Panc1 (cell line): ENCODE measurements at regions not wholly inside any gene's neighbourhood (a gene's known extent, or its start where the extent isn't known, plus 50 kb on each side); places are given as distances from the start of the nearest gene placed in this dataset.

ENCODE experiments used
- ATAC-seq: fragments of 200-7000 bp; cut with Tn5 transposase; 2 replicates; pipeline ENCODE4 v1.9.1; 2020; ENCODE audit warnings: mild to moderate bottlenecking, moderate library complexity
- BruUV-seq: library from RNA; stranded (reverse); fragments of 400-500 nt; replicated peaks from 2 replicates; lab custom pipeline; 2021; lab: Mats Ljungman, UMichigan
- CTCF ChIA-PET: fragments of 300-600 bp; sonication (Branson Sonifier 250); formaldehyde crosslinking; loops from one replicate; lab custom pipeline; 2022; ENCODE audit warnings: antibody characterized with exemption; lab: Charles Lee
- POLR2A ChIA-PET: fragments of 300-600 bp; sonication (Branson Sonifier 250); formaldehyde crosslinking; loops from one replicate; lab custom pipeline; 2022; ENCODE audit warnings: antibody characterized with exemption; lab: Charles Lee
- DNase-seq: peaks from one replicate; pipeline ENCODE4 v3.0.0-alpha.2; 2010; ENCODE audit warnings: low read depth, low spot score
- H3K27ac ChIP-seq: 2 replicates; pipeline ENCODE4 v1.5.1; 2011; ENCODE audit warnings: mild to moderate bottlenecking, low read length, inconsistent platforms
- H3K27me3 ChIP-seq: fragments of 200-500 bp; sonication (Bioruptor generic); 2 replicates; pipeline ENCODE4 v1.6.0; 2014; ENCODE audit warnings: low read length, inconsistent platforms; ENCODE audit not compliant: control insufficient read depth, insufficient read depth
- H3K36me3 ChIP-seq: fragments of 200-500 bp; sonication (Bioruptor generic); 2 replicates; pipeline ENCODE4 v1.5.1; 2014; ENCODE audit warnings: inconsistent platforms, mild to moderate bottlenecking, low read length, moderate library complexity; ENCODE audit not compliant: control insufficient read depth, insufficient read depth
- H3K4me1 ChIP-seq: 2 replicates; pipeline ENCODE4 v1.5.1; 2011; ENCODE audit warnings: inconsistent platforms, mild to moderate bottlenecking, low read length, moderate library complexity; ENCODE audit not compliant: control insufficient read depth, insufficient read depth
- H3K4me3 ChIP-seq, 2 experiments: 2 replicates each; pipeline ENCODE4 v1.5.1; 2011 to 2012; ENCODE audit warnings: low read depth in 2 of 2, low read length in 2 of 2, mild to moderate bottlenecking in 2 of 2, inconsistent platforms in 1 of 2, moderate library complexity in 1 of 2
- H3K9me3 ChIP-seq: fragments of 200-500 bp; sonication (Bioruptor generic); 2 replicates; pipeline ENCODE4 v1.5.1; 2014; ENCODE audit warnings: low read depth, mild to moderate bottlenecking, inconsistent platforms, low read length, moderate library complexity; ENCODE audit not compliant: control insufficient read depth, insufficient read depth
- POLR2AphosphoS5 ChIP-seq: IDR thresholded peaks from 2 replicates; pipeline ENCODE4 v1.6.1; 2012; ENCODE audit warnings: mild to moderate bottlenecking, low read depth, low read length, moderate library complexity
- SIN3A ChIP-seq: IDR thresholded peaks from 2 replicates; pipeline ENCODE4 v1.6.1; 2012; ENCODE audit warnings: low read depth, mild to moderate bottlenecking, low read length, moderate library complexity, borderline replicate concordance; ENCODE audit not compliant: insufficient read depth
- TCF7L2 ChIP-seq: IDR thresholded peaks from 2 replicates; pipeline ENCODE4 v1.6.1; 2011; ENCODE audit warnings: mild to moderate bottlenecking, low read depth, low read length, inconsistent platforms
- in situ Hi-C: cut with HindIII; loops from 2 replicates; pipeline ENCODE4 v1.10.0; 2016; ENCODE audit warnings: low sequenced_read_pairs, low pct_unique_long_range_greater_than_20kb
- intact Hi-C: fragments of 100-400 bp; cut with micrococcal nuclease; formaldehyde crosslinking; loops from one replicate; pipeline ENCODE4 v1.10.0; 2022; ENCODE audit not compliant: unreplicated experiment
- TF ChIP-seq, protein P1 (sequence below): fragments of 450-650 bp; IDR thresholded peaks from 2 replicates; pipeline ENCODE4 v1.5.1; 2017; ENCODE audit warnings: mild to moderate bottlenecking
- TF ChIP-seq, protein P2 (sequence below), 2 experiments: IDR thresholded peaks; 2 replicates each; pipeline ENCODE4 v1.6.1; 2011 to 2012; ENCODE audit warnings: low read depth in 2 of 2, control low read depth in 1 of 2, low read length in 1 of 2, mild to moderate bottlenecking in 1 of 2, moderate library complexity in 1 of 2; ENCODE audit not compliant: insufficient read depth in 1 of 2

- DNase-seq, result no peak
Measured at GRCh38 chr12:86659985-86660384, 403.8 kb upstream of the MGAT4C start.

GRCh38 chr12:86658303-86658702 is 402.1 kb upstream of the MGAT4C start:
- H3K36me3 ChIP-seq, result no peaks in the 10 kb centered on the region
- no peak overlapping the region for H3K4me3 ChIP-seq
- CTCF ChIA-PET, result no interaction called here
- no peak overlapping the region for H3K27ac ChIP-seq
- no peaks in the 10 kb centered on the region for H3K27me3 ChIP-seq
- POLR2A ChIA-PET, result no interaction called here
- no peaks in the 10 kb centered on the region; the same call in 1 of the 2 replicates for H3K9me3 ChIP-seq
- ATAC-seq, result no peak
- TF ChIP-seq POLR2AphosphoS5, result no peak
- TF ChIP-seq, protein P1, sequence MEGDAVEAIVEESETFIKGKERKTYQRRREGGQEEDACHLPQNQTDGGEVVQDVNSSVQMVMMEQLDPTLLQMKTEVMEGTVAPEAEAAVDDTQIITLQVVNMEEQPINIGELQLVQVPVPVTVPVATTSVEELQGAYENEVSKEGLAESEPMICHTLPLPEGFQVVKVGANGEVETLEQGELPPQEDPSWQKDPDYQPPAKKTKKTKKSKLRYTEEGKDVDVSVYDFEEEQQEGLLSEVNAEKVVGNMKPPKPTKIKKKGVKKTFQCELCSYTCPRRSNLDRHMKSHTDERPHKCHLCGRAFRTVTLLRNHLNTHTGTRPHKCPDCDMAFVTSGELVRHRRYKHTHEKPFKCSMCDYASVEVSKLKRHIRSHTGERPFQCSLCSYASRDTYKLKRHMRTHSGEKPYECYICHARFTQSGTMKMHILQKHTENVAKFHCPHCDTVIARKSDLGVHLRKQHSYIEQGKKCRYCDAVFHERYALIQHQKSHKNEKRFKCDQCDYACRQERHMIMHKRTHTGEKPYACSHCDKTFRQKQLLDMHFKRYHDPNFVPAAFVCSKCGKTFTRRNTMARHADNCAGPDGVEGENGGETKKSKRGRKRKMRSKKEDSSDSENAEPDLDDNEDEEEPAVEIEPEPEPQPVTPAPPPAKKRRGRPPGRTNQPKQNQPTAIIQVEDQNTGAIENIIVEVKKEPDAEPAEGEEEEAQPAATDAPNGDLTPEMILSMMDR, result no peak
- in situ Hi-C loops, result no loop called here
- intact Hi-C loops, result no loop called here
- H3K4me1 ChIP-seq, result no peaks in the 10 kb centered on the region
- BruUV-seq, result no TSS peak
- no peak for DNase-seq

More at GRCh38 chr12:86659985-86660384, 403.8 kb upstream of the MGAT4C start:
- no peak overlapping the region for H3K4me3 ChIP-seq
- TF ChIP-seq, protein P1, result no peak
- TF ChIP-seq TCF7L2, result 0 out of 2 replicates have a peak, but pooled peaks have one; percentile 36
- no peaks in the 10 kb centered on the region for H3K36me3 ChIP-seq
- in situ Hi-C loops, result no loop called here
- no peaks in the 10 kb centered on the region; the same call in 1 of the 2 replicates for H3K9me3 ChIP-seq
- no peaks in the 10 kb centered on the region for H3K4me1 ChIP-seq
- intact Hi-C loops, result no loop called here
- ChIA-PET POLR2A (interaction anchor here (0.6 kb wide), 1 partner anchor 297 kb away, joined by 3 read pairs; no protein-coding TSS in a partner anchor), CTCF (no interaction called here)
- BruUV-seq, result no TSS peak
- no peak overlapping the region for H3K27ac ChIP-seq
- ATAC-seq, result no peak
- no peaks in the 10 kb centered on the region for H3K27me3 ChIP-seq

DNA sequence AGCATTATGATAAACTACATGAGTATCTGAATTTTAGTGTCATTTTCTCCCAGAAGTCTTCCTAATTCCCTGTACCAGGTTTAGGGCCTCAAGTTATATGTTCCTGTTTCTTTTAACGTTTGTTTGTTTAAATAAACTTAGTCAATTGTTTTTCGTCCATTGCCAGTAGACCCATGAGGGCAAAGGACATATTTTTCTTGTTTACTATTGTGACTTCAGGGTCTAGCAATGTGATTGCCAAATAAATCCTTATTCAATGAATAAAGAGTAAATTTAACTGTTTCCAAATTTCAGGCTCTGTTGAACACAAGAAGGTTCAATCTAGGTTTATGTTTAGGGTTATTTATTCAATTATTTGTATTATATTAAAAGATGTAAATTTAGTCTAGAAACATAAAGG is 391.6 kb upstream of the MGAT4C start:
- ATAC-seq (no peak), DNase-seq (no peak)
- TF ChIP-seq TCF7L2, result no peak
- no peak for TF ChIP-seq POLR2AphosphoS5
- TF ChIP-seq, protein P2, sequence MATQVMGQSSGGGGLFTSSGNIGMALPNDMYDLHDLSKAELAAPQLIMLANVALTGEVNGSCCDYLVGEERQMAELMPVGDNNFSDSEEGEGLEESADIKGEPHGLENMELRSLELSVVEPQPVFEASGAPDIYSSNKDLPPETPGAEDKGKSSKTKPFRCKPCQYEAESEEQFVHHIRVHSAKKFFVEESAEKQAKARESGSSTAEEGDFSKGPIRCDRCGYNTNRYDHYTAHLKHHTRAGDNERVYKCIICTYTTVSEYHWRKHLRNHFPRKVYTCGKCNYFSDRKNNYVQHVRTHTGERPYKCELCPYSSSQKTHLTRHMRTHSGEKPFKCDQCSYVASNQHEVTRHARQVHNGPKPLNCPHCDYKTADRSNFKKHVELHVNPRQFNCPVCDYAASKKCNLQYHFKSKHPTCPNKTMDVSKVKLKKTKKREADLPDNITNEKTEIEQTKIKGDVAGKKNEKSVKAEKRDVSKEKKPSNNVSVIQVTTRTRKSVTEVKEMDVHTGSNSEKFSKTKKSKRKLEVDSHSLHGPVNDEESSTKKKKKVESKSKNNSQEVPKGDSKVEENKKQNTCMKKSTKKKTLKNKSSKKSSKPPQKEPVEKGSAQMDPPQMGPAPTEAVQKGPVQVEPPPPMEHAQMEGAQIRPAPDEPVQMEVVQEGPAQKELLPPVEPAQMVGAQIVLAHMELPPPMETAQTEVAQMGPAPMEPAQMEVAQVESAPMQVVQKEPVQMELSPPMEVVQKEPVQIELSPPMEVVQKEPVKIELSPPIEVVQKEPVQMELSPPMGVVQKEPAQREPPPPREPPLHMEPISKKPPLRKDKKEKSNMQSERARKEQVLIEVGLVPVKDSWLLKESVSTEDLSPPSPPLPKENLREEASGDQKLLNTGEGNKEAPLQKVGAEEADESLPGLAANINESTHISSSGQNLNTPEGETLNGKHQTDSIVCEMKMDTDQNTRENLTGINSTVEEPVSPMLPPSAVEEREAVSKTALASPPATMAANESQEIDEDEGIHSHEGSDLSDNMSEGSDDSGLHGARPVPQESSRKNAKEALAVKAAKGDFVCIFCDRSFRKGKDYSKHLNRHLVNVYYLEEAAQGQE (IDR thresholded peaks at IDR 0.05; ENCODE audit: insufficient read depth in 1 of 2, low read depth in 2 of 2, low read length in 1 of 2), result no peak
- TF ChIP-seq, protein P1, result no peak
- TF ChIP-seq SIN3A, result no peak
- in situ Hi-C loops, result no loop called here
- ChIA-PET POLR2A (no interaction called here), CTCF (no interaction called here)
- Histone ChIP-seq H3K27me3 (no peaks in the 10 kb centered on the region), H3K36me3 (no peaks in the 10 kb centered on the region), H3K4me1 (no peaks in the 10 kb centered on the region), H3K4me3 (no peak overlapping the region), H3K9me3 (no peaks in the 10 kb centered on the region), H3K27ac (no peak overlapping the region)
- intact Hi-C loops, result no loop called here
- no TSS peak for BruUV-seq
